CD14-positive monocyte (primary cell): ENCODE measurements at regions not wholly inside any gene's neighbourhood (a gene's known extent, or its start where the extent isn't known, plus 50 kb on each side); places are given as distances from the start of the nearest gene placed in this dataset.

Source experiments
- DNase-seq, 3 donors: peaks; one replicate each; pipeline ENCODE4 v3.0.0-alpha.2; 2011 to 2022
- H2AFZ ChIP-seq: 2 replicates; pipeline ENCODE4 v1.6.0; 2012; ENCODE audit warnings: mild to moderate bottlenecking, low read depth, low read length, inconsistent platforms; ENCODE audit not compliant: insufficient read depth, poor library complexity, severe bottlenecking
- H3K27ac ChIP-seq, 2 donors: 1 replicate in 1 of 2; 2 replicates in 1 of 2; pipeline ENCODE4 v1.5.1; 2012 to 2013; ENCODE audit warnings: low read length in 2 of 2, control low read depth in 1 of 2, inconsistent platforms in 1 of 2, low read depth in 1 of 2, mild to moderate bottlenecking in 1 of 2
- H3K27me3 ChIP-seq, 2 donors: one replicate each; pipeline versions ENCODE4 v1.6.0 to v1.6.1; 2011 to 2013; ENCODE audit warnings: low read length in 2 of 2; ENCODE audit not compliant: control insufficient read depth in 2 of 2, insufficient read depth in 2 of 2
- H3K36me3 ChIP-seq, 2 donors: replicated peaks in 1 of 2; 1 replicate in 1 of 2; 2 replicates in 1 of 2; pipeline versions ENCODE4 v1.5.1 to v1.6.1; 2012 to 2013; ENCODE audit warnings: low read length in 2 of 2, control low read depth in 1 of 2, inconsistent platforms in 1 of 2, mild to moderate bottlenecking in 1 of 2; ENCODE audit not compliant: insufficient read depth in 2 of 2, control insufficient read depth in 1 of 2
- H3K4me1 ChIP-seq, 2 donors: 1 replicate in 1 of 2; 2 replicates in 1 of 2; pipeline versions ENCODE4 v1.5.1 to v1.6.1; 2012 to 2013; ENCODE audit warnings: low read length in 2 of 2, control low read depth in 1 of 2, inconsistent platforms in 1 of 2, mild to moderate bottlenecking in 1 of 2, moderate library complexity in 1 of 2; ENCODE audit not compliant: insufficient read depth in 2 of 2, control insufficient read depth in 1 of 2
- H3K4me2 ChIP-seq: replicated peaks from 2 replicates; pipeline ENCODE3; 2012; ENCODE audit warnings: low read length, moderate library complexity, mild to moderate bottlenecking; ENCODE audit not compliant: poor library complexity, severe bottlenecking; ENCODE audit errors: extremely low read depth
- H3K4me3 ChIP-seq, 3 experiments: fragments of 200-600 bp in 1 of 3; sonication (generic) in 1 of 3; replicated peaks in 1 of 3; 1 replicate in 2 of 3; 2 replicates in 1 of 3; pipeline ENCODE4 v1.5.1; 2011 to 2013; ENCODE audit warnings: low read length in 3 of 3, mild to moderate bottlenecking in 3 of 3, control low read depth in 2 of 3, low read depth in 2 of 3, inconsistent platforms in 1 of 3, moderate library complexity in 1 of 3
- H3K79me2 ChIP-seq: 2 replicates; pipeline ENCODE4 v1.6.0; 2012; ENCODE audit warnings: mild to moderate bottlenecking, control low read depth, inconsistent platforms, low read length, moderate library complexity; ENCODE audit not compliant: insufficient read depth
- H3K9ac ChIP-seq: 2 replicates; pipeline ENCODE4 v1.6.0; 2017; ENCODE audit warnings: low read length, mild to moderate bottlenecking; ENCODE audit not compliant: insufficient read depth, poor library complexity, severe bottlenecking
- H3K9me3 ChIP-seq, 2 donors: replicated peaks in 1 of 2; 1 replicate in 1 of 2; 2 replicates in 1 of 2; pipeline versions ENCODE4 v1.5.1 to v1.6.1; 2012 to 2013; ENCODE audit warnings: low read length in 2 of 2, control low read depth in 1 of 2; ENCODE audit not compliant: control insufficient read depth in 1 of 2, insufficient read depth in 1 of 2
- H4K20me1 ChIP-seq: 2 replicates; pipeline ENCODE4 v1.6.0; 2012; ENCODE audit warnings: mild to moderate bottlenecking, low read length, control low read depth, moderate library complexity; ENCODE audit not compliant: insufficient read depth
- H3K27ac Mint-ChIP-seq, 7 donors: one replicate each; pipeline ENCODE4 v1.8.0; 2020; ENCODE audit warnings: mild to moderate bottlenecking in 7 of 7, mixed read lengths in 7 of 7, moderate library complexity in 6 of 7, inconsistent platforms in 2 of 7
- H3K27me3 Mint-ChIP-seq, 3 donors: one replicate each; pipeline ENCODE4 v1.8.0; 2021 to 2022; ENCODE audit warnings: low read depth in 3 of 3, mild to moderate bottlenecking in 3 of 3, mixed read lengths in 3 of 3, moderate library complexity in 3 of 3, inconsistent platforms in 1 of 3
- H3K36me3 Mint-ChIP-seq, 2 donors: one replicate each; pipeline ENCODE4 v1.8.0; 2020; ENCODE audit warnings: mixed read lengths in 2 of 2, inconsistent platforms in 1 of 2, mild to moderate bottlenecking in 1 of 2
- H3K4me1 Mint-ChIP-seq: one replicate; pipeline ENCODE4 v1.8.0; 2020; ENCODE audit warnings: mild to moderate bottlenecking, mixed read lengths
- H3K4me3 Mint-ChIP-seq, 2 donors: one replicate each; pipeline ENCODE4 v1.8.0; 2020; ENCODE audit warnings: mild to moderate bottlenecking in 2 of 2, mixed read lengths in 2 of 2, moderate library complexity in 1 of 2
- H3K9me3 Mint-ChIP-seq, 7 donors: one replicate each; pipeline ENCODE4 v1.8.0; 2020 to 2022; ENCODE audit warnings: mixed read lengths in 7 of 7, mild to moderate bottlenecking in 6 of 7, moderate library complexity in 6 of 7, inconsistent platforms in 2 of 7
- CTCF ChIP-seq: fragments of 200-600 bp; IDR thresholded peaks from one replicate; pipeline ENCODE4 v1.8.0; 2022; ENCODE audit warnings: antibody characterized with exemption, mild to moderate bottlenecking
- WGBS: methylation state at CpG from one replicate; pipeline ENCODE4 v1.1.5; 2013; ENCODE audit warnings: missing lambda C conversion rate; ENCODE audit not compliant: insufficient coverage; 5-methylcytosine and 5-hydroxymethylcytosine counted together
- intact Hi-C, 2 donors: fragments of 100-400 bp; cut with micrococcal nuclease; formaldehyde crosslinking; loops; one replicate each; pipeline versions ENCODE4 v1.15.0 to v1.15.1; 2023

- peak overlapping the region in 3 of 7 donors; percentile 14 to 81 (median 71) for H3K27ac Mint-ChIP-seq
- no peaks in the 10 kb centered on the region for H3K79me2 ChIP-seq
- no peak overlapping the region for H3K4me3 Mint-ChIP-seq
Observed at GRCh38 chr15:61398310-61398709, 169.2 kb upstream of the RORA start.

DNA sequence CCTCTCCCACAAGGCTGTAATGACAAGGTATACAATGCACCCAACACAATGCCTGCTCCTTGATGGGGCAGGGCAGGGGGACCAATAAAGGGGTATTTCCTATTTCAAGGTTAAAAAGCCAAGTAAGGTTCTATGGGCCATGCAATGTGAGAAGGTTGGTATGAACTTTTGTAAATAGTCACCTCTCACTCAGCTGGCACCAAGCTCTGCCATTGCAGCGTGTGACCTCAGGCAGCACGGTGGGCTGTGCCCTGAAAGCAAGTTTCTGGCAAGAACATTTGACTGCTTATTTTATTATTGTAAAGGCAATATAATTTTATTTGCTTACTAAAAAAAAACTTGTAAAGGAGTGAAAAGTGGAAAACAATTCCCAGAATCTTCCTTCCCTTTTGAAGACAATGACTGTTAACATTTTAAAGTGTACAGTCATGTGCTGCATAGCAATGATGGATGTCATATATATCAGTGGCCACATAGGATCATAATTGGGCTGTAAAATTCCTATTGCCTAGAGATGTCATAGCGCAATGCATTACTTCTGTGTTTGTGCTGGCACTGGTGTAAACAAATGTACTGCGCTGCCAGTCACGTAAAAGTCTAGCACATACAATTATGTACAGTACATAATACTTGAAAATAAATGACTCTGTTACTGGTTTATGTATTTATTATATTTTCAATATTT is 167.3 kb upstream of the RORA start:
- intact Hi-C loops = no loop called here
- H3K4me2 ChIP-seq = no peak overlapping the region
- TF ChIP-seq CTCF = no peak
- Mint-ChIP-seq H3K4me3 (no peak overlapping the region), H3K27me3 (peaks cover 0 to 2% (median 0%) of the 10 kb centered on the region in 3 donors), H3K4me1 (no peaks in the 10 kb centered on the region), H3K9me3 (peaks cover 8 to 22% (median 14%) of the 10 kb centered on the region in 7 donors), H3K36me3 (no peaks in the 10 kb centered on the region), H3K27ac (no peak overlapping the region)
- no peak overlapping the region for H2AFZ ChIP-seq
- no peaks in the 10 kb centered on the region for H3K36me3 ChIP-seq
- H3K4me3 ChIP-seq = no peak overlapping the region
- DNase-seq = no peak
- no peaks in the 10 kb centered on the region for H3K27me3 ChIP-seq
- WGBS = no CpG with 5 or more reads among the region's 5 CpGs
- H3K9ac ChIP-seq = no peak overlapping the region
- H3K79me2 ChIP-seq = no peaks in the 10 kb centered on the region
- H3K4me1 ChIP-seq = no peaks in the 10 kb centered on the region
- H3K27ac ChIP-seq = no peak overlapping the region
- H3K9me3 ChIP-seq = peaks cover 18 to 21% of the 10 kb centered on the region in 2 donors
- H4K20me1 ChIP-seq = no peaks in the 10 kb centered on the region

More at GRCh38 chr15:61398310-61398709, 169.2 kb upstream of the RORA start:
- Histone ChIP-seq H3K36me3 (no peaks in the 10 kb centered on the region), H3K4me2 (no peak overlapping the region), H3K9ac (no peak overlapping the region), H3K27ac (no peak overlapping the region), H3K27me3 (no peaks in the 10 kb centered on the region), H4K20me1 (no peaks in the 10 kb centered on the region), H3K4me3 (no peak overlapping the region), H3K9me3 (peaks cover 18 to 21% of the 10 kb centered on the region in 2 donors), H3K4me1 (no peaks in the 10 kb centered on the region), H2AFZ (no peak overlapping the region)
- no peaks in the 10 kb centered on the region for H3K36me3 Mint-ChIP-seq
- peaks cover 0 to 2% (median 2%) of the 10 kb centered on the region in 3 donors for H3K27me3 Mint-ChIP-seq
- H3K4me1 Mint-ChIP-seq = no peaks in the 10 kb centered on the region
- no peak for TF ChIP-seq CTCF
- peaks cover 11 to 25% (median 16%) of the 10 kb centered on the region in 7 donors for H3K9me3 Mint-ChIP-seq
- intact Hi-C loops = no loop called here
- DNase-seq = no peak
